Activated T-cell treated with anti-CD3 and anti-CD28 coated beads, Interleukin-2, amount 50 U/mL, for 48 hours (primary cell): ENCODE measurements at regions not wholly inside any gene's neighbourhood (a gene's known extent, or its start where the extent isn't known, plus 50 kb on each side); places are given as distances from the start of the nearest gene placed in this dataset.

ENCODE experiments used
- DNase-seq, 2 experiments: peaks; one replicate each; pipeline ENCODE4 v3.0.0-alpha.2; 2020

- DNase-seq: no peak
These were observed 648.0 kb downstream of the IRX1 start for GRCh38 chr5:4243479-4244264.

- no peak for DNase-seq
These were observed 648.7 kb downstream of the IRX1 start for GRCh38 chr5:4244306-4244705.

GRCh38 chr5:4245076-4245475 lies 649.4 kb downstream of the IRX1 start:
- no peak for DNase-seq

GRCh38 chr5:4245511-4245910 lies 649.9 kb downstream of the IRX1 start:
- DNase-seq: no peak

GRCh38 chr5:4246447-4246846 lies 650.8 kb downstream of the IRX1 start:
- no peak for DNase-seq

GRCh38 chr5:4250254-4250653 lies 654.6 kb downstream of the IRX1 start:
- DNase-seq: no peak

- no peak for DNase-seq
These were observed 656.8 kb downstream of the IRX1 start for GRCh38 chr5:4252385-4252784.

GRCh38 chr5:4254736-4255135 lies 659.1 kb downstream of the IRX1 start:
- DNase-seq: no peak

GRCh38 chr5:4255441-4255840 lies 659.8 kb downstream of the IRX1 start:
- DNase-seq: no peak

- no peak for DNase-seq
These were observed 662.5 kb downstream of the IRX1 start for GRCh38 chr5:4258170-4258569.

- no peak for DNase-seq
These were observed 675.6 kb downstream of the IRX1 start for GRCh38 chr5:4271193-4271592.

GRCh38 chr5:4275232-4275631 lies 679.6 kb downstream of the IRX1 start:
- DNase-seq: no peak

- no peak for DNase-seq
These were observed 699.2 kb downstream of the IRX1 start for GRCh38 chr5:4294878-4295277.

GRCh38 chr5:4295663-4296339 lies 700.2 kb downstream of the IRX1 start:
- DNase-seq: peak in 1 of 2 experiments; percentile 16

GRCh38 chr5:4306057-4306456 lies 710.4 kb downstream of the IRX1 start:
- DNase-seq: no peak

- DNase-seq: no peak
These were observed 713.4 kb downstream of the IRX1 start for GRCh38 chr5:4309026-4309425.

GRCh38 chr5:4313138-4313537 lies 717.5 kb downstream of the IRX1 start:
- no peak for DNase-seq

- DNase-seq: no peak
These were observed 724.0 kb downstream of the IRX1 start for GRCh38 chr5:4319478-4320128.

- no peak for DNase-seq
These were observed 734.7 kb downstream of the IRX1 start for GRCh38 chr5:4330327-4330726.

- DNase-seq: no peak
These were observed 739.4 kb downstream of the IRX1 start for GRCh38 chr5:4335078-4335477.

- no peak for DNase-seq
These were observed 741.9 kb downstream of the IRX1 start for GRCh38 chr5:4337519-4337918.

- DNase-seq: no peak
These were observed 744.3 kb downstream of the IRX1 start for GRCh38 chr5:4339949-4340348.

GRCh38 chr5:4345850-4346249 lies 750.2 kb downstream of the IRX1 start:
- no peak for DNase-seq

GRCh38 chr5:4348423-4348822 lies 752.8 kb downstream of the IRX1 start:
- no peak for DNase-seq
